GM19455 (cell line): ENCODE measurements at regions not wholly inside any gene's neighbourhood (a gene's known extent, or its start where the extent isn't known, plus 50 kb on each side); places are given as distances from the start of the nearest gene placed in this dataset.

Experiments used
- ATAC-seq: cut with Tn5 transposase; IDR thresholded peaks from one replicate; pipeline ENCODE4 v1.9.1; 2021; ENCODE audit not compliant: unreplicated experiment

DNA sequence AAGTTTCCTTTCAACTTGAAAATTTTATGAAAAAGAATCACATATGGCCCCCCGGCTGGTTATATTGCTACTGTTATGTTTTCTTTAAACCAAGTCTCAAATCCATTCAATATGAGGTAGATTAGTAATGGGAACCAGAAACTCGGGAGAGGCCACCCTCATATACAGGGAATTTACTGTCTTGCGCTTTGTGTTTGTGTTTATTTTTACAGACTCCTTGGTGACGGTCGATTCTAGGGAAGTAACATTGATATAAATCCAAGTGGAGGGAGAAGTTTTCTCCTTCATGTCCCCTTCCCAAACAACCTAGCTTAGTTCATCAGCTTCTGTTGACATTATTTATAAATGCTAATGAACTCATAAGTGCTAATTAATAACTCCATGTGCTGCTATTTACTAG lies 163.5 kb upstream of the LMO4 start:
- no peak for ATAC-seq

GRCh38 chr1:87167157-87167789 lies 161.4 kb upstream of the LMO4 start:
- no peak for ATAC-seq

- ATAC-seq: no peak
These were observed 160.7 kb upstream of the LMO4 start for GRCh38 chr1:87167848-87168525.

- no peak for ATAC-seq
These were observed 159.3 kb upstream of the LMO4 start for GRCh38 chr1:87169263-87169910.

GRCh38 chr1:87170157-87170556 lies 158.5 kb upstream of the LMO4 start:
- ATAC-seq: no peak

- ATAC-seq: no peak
These were observed 157.6 kb upstream of the LMO4 start for GRCh38 chr1:87170931-87171598.

DNA sequence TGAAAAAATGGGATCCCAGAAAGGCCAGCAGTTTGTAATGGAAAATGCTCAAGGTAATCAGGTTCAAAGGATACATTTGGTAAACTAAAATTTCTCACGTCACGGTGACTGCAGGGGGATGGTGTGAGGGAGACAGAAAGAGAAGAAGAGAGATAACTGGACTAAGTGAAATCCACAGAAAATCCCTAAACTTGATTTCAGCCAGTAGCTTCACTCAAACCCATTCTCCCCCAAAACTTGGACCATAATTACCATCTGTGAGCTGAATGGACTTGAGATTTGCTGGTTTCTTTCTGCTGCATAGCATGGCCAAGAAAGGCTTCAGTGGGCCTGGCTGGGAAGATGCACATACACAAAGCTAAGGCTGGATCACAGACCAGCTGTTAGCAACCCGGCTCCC lies 155.4 kb upstream of the LMO4 start:
- ATAC-seq: no peak

DNA sequence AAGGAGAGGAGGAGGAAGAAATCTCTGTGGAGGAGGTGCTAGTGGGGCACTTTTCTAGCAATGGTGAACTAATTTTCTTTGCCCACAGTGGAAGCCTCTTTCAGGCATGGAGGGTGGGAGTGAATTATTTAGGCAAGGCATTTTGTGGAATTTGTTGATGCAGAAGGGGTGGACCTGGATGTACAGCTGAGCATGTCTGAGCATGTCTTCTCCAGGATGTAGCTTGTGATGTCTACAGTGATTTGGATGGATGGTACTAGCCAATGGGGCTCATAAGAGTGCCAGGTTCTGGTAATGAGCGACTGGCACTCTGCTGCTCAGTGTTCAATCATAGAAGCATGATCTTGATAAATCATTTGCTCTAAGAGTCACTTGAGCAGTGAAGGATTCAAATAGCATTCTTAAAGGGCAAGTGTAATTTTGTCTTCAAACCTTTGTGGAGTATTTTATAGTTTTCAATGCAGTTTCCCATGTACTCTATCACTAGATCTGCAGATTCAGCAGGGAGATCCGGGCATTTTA lies 153.9 kb upstream of the LMO4 start:
- no peak for ATAC-seq

- no peak for ATAC-seq
These were observed 152.6 kb upstream of the LMO4 start for GRCh38 chr1:87176087-87176486.

GRCh38 chr1:87176514-87176913 lies 152.2 kb upstream of the LMO4 start:
- ATAC-seq: no peak

GRCh38 chr1:87178441-87178840 lies 150.2 kb upstream of the LMO4 start:
- no peak for ATAC-seq

DNA sequence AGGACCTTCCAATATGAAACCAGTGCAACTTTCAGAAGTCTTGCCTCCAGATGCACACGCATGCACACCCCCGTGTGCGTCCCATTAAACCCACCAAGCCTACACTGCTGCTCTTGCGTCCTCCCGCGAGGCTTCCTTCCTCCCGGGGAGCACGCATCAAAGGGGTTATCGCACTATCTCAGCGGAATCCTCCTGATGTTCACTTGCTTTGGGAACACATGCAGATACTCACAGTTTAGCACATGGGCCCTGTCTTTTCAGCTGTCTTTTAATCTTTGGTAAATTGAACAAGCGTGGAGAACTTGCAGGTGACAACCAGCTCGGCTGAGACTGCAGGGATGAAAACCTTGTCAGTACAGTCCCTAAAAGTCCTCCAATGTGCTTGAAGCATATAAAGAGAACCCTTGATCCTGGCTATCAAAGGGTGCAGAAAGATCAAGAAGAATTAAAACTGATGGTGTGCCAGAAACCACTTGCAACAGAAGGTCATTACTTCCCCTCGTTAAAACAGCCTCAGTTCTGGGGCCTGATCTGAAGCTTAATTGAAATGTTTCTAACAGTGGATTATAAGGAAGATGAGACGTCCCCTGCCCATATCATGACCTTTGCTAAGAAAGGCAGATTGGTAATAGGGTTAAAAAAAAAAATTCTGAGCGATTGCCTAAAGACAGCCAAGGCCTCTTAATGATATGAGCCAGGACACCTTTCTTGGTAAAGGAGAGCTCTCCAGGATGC lies 149.4 kb upstream of the LMO4 start:
- ATAC-seq: no peak

- ATAC-seq: no peak
These were observed 148.7 kb upstream of the LMO4 start for GRCh38 chr1:87179851-87180519.

DNA sequence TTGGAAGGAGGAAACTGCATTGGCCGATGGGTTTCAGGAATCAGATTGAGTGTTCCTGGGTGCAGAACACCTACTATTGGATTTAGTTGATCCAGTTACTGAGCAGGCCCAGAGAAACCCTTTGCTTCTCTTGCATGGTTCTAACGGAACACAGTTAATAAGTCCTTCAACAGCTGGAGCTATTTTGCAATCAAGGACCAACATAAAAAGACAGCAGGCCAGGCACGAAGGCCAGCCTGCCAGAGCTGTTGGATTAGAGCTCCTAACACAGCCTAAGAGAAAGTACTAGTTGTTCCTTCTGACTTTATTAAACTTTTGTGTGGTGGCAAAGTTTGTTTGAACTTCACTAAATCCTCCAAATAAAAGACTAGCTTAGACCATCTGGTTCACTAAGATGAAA lies 148.0 kb upstream of the LMO4 start:
- ATAC-seq: no peak

DNA sequence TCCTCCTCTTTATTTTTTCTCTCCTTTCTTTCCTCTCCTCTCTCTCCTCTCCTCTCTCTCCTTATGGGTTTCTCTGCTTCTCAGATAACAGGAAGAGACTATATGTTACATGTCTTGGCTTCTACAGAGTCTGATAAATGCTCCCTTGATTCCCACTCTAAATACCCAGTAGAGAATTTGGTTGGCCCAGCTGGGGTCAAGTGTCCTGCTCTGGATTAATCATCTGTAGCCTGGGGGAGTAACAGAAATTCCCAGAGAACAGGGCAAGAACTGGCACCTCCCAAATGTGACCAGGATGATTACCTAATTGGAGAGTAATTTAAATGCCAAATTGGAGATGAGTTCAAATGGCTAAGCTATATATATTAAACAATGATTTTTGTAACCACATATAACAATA lies 146.1 kb upstream of the LMO4 start:
- no peak for ATAC-seq

DNA sequence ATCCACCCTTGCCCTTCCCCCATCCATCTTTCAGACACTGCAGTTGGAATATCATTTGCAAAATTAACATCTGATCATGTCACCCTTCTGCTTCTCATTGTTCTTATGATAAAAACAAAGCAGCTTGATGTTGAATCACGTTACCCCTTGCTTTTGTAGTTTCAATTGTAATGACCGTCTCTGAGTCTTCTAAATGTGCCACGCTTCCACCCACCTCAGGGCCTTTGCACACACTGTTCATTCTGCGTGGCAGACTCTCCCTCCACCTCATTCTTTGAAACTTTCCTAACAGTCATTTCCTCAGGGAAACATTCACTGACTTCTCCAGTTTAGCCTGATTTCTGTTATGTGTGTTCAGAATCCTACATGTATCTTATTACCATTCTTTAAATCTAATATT lies 143.6 kb upstream of the LMO4 start:
- no peak for ATAC-seq

GRCh38 chr1:87186346-87186745 lies 142.3 kb upstream of the LMO4 start:
- ATAC-seq: no peak

DNA sequence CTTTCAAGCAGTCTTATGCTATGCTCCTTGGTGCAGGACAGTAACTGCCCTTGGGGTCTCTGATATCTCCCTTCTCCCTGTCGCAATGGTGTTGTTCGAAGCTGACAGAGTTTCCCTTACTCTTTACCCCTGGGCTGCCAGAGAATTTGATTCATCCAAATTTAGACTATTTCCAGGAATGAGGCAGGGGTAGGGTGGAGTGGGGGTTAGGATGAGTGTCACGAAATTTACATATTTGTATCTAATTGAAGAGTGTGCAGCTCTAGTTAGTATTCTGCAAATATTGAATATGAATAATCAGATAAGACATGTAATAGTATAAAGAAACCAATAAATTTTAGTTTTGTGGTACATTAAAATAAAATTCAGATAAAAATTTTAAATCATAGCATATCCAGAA lies 140.0 kb upstream of the LMO4 start:
- ATAC-seq: no peak

DNA sequence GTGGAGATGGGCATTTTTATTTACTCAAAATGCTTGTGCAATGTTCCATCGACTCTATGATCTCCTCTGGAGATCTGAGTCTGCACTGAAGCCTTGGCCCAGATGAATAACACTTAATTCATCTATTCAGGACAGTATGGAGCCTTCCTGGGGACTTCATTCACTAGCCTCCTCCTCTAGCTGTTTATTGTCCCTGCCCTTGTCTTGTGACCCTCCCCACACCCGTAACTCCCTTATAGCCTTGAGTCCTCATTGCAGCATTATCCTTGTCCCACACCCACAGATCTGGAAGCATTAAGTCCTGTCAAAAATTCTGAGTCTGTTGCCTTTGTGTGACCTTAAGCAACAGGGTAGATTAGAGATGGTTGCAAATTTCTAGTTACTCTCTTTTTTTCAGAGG lies 138.3 kb upstream of the LMO4 start:
- no peak for ATAC-seq

- no peak for ATAC-seq
These were observed 137.0 kb upstream of the LMO4 start for GRCh38 chr1:87191646-87192045.
